Endothelial cell of umbilical vein (primary cell): ENCODE measurements at regions not wholly inside any gene's neighbourhood (a gene's known extent, or its start where the extent isn't known, plus 50 kb on each side); places are given as distances from the start of the nearest gene placed in this dataset.

Experiments used
- BruUV-seq: library from RNA; stranded (reverse); fragments of 400-500 nt; replicated peaks from 2 replicates; lab custom pipeline; 2021; lab: Mats Ljungman, UMichigan
- CTCF ChIA-PET: fragments of 300-600, 350-600 bp; sonication (Branson Sonifier 250); formaldehyde crosslinking; loops from one replicate; lab custom pipeline; 2021; ENCODE audit warnings: antibody characterized with exemption, inconsistent platforms; lab: Charles Lee
- POLR2A ChIA-PET: fragments of 300-600, 350-600 bp; sonication (Branson Sonifier 250); formaldehyde crosslinking; loops from one replicate; lab custom pipeline; 2021; ENCODE audit warnings: antibody characterized with exemption, inconsistent platforms; lab: Charles Lee
- DNase-seq: peaks from one replicate; pipeline ENCODE4 v3.0.0-alpha.2; 2011; ENCODE audit warnings: low read depth, low spot score
- FAIRE-seq: peaks from 2 replicates; lab custom pipeline; 2011; peaks lifted over from hg19 to GRCh38; lab: Jason Lieb, UNC
- H2AFZ ChIP-seq: 2 replicates; pipeline ENCODE4 v1.6.0; 2012; ENCODE audit warnings: low read depth, low read length, control low read depth, inconsistent platforms
- H3K27ac ChIP-seq: 2 replicates; pipeline ENCODE4 v1.5.1; 2011; ENCODE audit warnings: low read depth, mild to moderate bottlenecking, control low read depth, low read length, moderate library complexity; ENCODE audit not compliant: insufficient read depth
- H3K27me3 ChIP-seq, 2 experiments: 2 replicates each; pipeline versions ENCODE4 v1.6.0 to v1.6.1; 2011; ENCODE audit warnings: low read length in 2 of 2, mixed read lengths in 1 of 2; ENCODE audit not compliant: control insufficient read depth in 2 of 2, insufficient read depth in 2 of 2
- H3K36me3 ChIP-seq, 2 experiments: 2 replicates in 1 of 2; 3 replicates in 1 of 2; pipeline ENCODE4 v1.5.1; 2011; ENCODE audit warnings: low read length in 2 of 2, mild to moderate bottlenecking in 1 of 2, moderate library complexity in 1 of 2; ENCODE audit not compliant: control insufficient read depth in 2 of 2, insufficient read depth in 2 of 2; ENCODE audit errors: extremely low read depth in 1 of 2
- H3K4me1 ChIP-seq: 3 replicates; pipeline ENCODE4 v1.5.1; 2011; ENCODE audit warnings: mild to moderate bottlenecking, low read length; ENCODE audit not compliant: control insufficient read depth, insufficient read depth; ENCODE audit errors: extremely low read depth
- H3K4me2 ChIP-seq: 2 replicates; pipeline ENCODE4 v1.6.1; 2011; ENCODE audit warnings: low read length, control low read depth, mixed read lengths; ENCODE audit not compliant: insufficient read depth
- H3K4me3 ChIP-seq, 3 experiments: fragments of 200-600 bp in 1 of 3; sonication (generic), shearing (Covaris generic) in 1 of 3; replicated peaks in 1 of 3; 2 replicates each; pipeline ENCODE4 v1.5.1; 2011 to 2016; ENCODE audit warnings: control low read depth in 3 of 3, low read length in 3 of 3, mild to moderate bottlenecking in 2 of 3, inconsistent platforms in 1 of 3, low read depth in 1 of 3, moderate library complexity in 1 of 3; ENCODE audit not compliant: insufficient read depth in 1 of 3
- H3K79me2 ChIP-seq: 2 replicates; pipeline ENCODE4 v1.6.0; 2012; ENCODE audit warnings: low read length, inconsistent platforms; ENCODE audit not compliant: control insufficient read depth, insufficient read depth
- H3K9ac ChIP-seq: replicated peaks from 2 replicates; pipeline ENCODE3; 2011; ENCODE audit warnings: low read length, control low read depth; ENCODE audit not compliant: insufficient read depth; ENCODE audit errors: extremely low read depth
- H3K9me1 ChIP-seq: replicated peaks from 3 replicates; pipeline ENCODE4 v1.6.0; 2011; ENCODE audit warnings: mild to moderate bottlenecking, low read length; ENCODE audit not compliant: control insufficient read depth, insufficient read depth; ENCODE audit errors: extremely low read depth
- H3K9me3 ChIP-seq: replicated peaks from 2 replicates; pipeline ENCODE4 v1.5.1; 2012; ENCODE audit warnings: low read length, inconsistent platforms; ENCODE audit not compliant: control insufficient read depth, insufficient read depth
- H4K20me1 ChIP-seq: replicated peaks from 2 replicates; pipeline ENCODE3; 2011; ENCODE audit warnings: mild to moderate bottlenecking, low read length; ENCODE audit not compliant: control insufficient read depth, insufficient read depth; ENCODE audit errors: extremely low read depth
- CTCF ChIP-seq, 2 donors: IDR thresholded peaks; 1 replicate in 1 of 2; 2 replicates in 1 of 2; pipeline ENCODE4 v1.5.1; 2011; ENCODE audit warnings: low read length in 2 of 2, mild to moderate bottlenecking in 2 of 2, moderate library complexity in 2 of 2, control low read depth in 1 of 2, inconsistent platforms in 1 of 2, low read depth in 1 of 2; ENCODE audit not compliant: insufficient read depth in 1 of 2; ENCODE audit errors: extremely low read depth in 1 of 2
- EZH2 ChIP-seq: IDR thresholded peaks from 2 replicates; pipeline ENCODE4 v1.6.1; 2012; ENCODE audit warnings: borderline replicate concordance, low read depth, mild to moderate bottlenecking, moderate library complexity, low read length, inconsistent platforms; ENCODE audit not compliant: severe bottlenecking
- FOS ChIP-seq: IDR thresholded peaks from 2 replicates; pipeline ENCODE4 v1.6.1; 2011; ENCODE audit warnings: mild to moderate bottlenecking, low read length, moderate library complexity, borderline replicate concordance; ENCODE audit not compliant: insufficient read depth
- GATA2 ChIP-seq: IDR thresholded peaks from 2 replicates; pipeline ENCODE4 v1.7.0; 2011; ENCODE audit warnings: low read depth, mild to moderate bottlenecking, moderate library complexity, mixed read lengths, low read length; ENCODE audit not compliant: insufficient read length, insufficient read depth
- JUN ChIP-seq: IDR thresholded peaks from 2 replicates; pipeline ENCODE4 v1.6.1; 2011; ENCODE audit warnings: borderline replicate concordance, low read depth; ENCODE audit not compliant: insufficient read length, insufficient read depth
- MYC ChIP-seq: IDR thresholded peaks from one replicate; pipeline ENCODE4 v1.6.1; 2011; ENCODE audit warnings: mild to moderate bottlenecking, low read depth, low read length
- POLR2A ChIP-seq: IDR thresholded peaks from 2 replicates; pipeline ENCODE4 v1.6.1; 2012; ENCODE audit warnings: low read depth, mild to moderate bottlenecking, control low read depth, low read length
- POLR2AphosphoS5 ChIP-seq: IDR thresholded peaks from 2 replicates; pipeline ENCODE4 v1.6.1; 2012; ENCODE audit warnings: low read depth, mild to moderate bottlenecking, control low read depth, low read length, moderate library complexity; ENCODE audit not compliant: insufficient read depth
- dilution Hi-C: fragments of 300-500 bp; cut with MboI; formaldehyde crosslinking; loops from one replicate; pipeline ENCODE4 v1.15.0; 2019; ENCODE audit warnings: low sequenced_read_pairs; ENCODE audit not compliant: extremely low pct_ligation_motif_present
- intact Hi-C: fragments of 100-400 bp; cut with micrococcal nuclease; formaldehyde crosslinking; loops from one replicate; pipeline ENCODE4 v1.10.0; 2022
- TF ChIP-seq, protein P1 (sequence below): IDR thresholded peaks from 2 replicates; pipeline ENCODE4 v1.6.1; 2011; ENCODE audit not compliant: insufficient read depth, insufficient read length

DNA sequence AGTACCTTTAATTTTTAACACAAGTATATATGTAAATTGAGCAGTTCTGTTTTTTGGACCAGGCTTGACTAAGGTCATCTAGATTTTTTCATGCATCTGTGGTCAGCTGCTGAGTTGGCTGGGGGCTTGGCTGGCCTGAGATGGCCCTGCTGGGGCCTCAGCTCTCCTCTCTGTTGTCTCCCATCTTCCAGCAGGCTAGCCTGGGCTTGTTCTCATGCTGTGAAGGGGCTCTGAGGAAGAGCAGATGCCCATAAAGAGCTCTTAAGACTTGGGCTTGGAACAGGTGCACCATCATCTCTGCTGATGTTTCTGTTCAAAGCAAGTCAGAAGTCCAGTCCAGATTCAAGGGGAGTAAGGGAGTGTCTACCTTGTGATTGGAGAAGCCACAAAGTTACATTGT, 51.2 kb upstream of the TNR start:
- TF ChIP-seq JUN: no peak
- no peak for TF ChIP-seq FOS
- TF ChIP-seq POLR2AphosphoS5: no peak
- no peak for TF ChIP-seq EZH2
- TF ChIP-seq POLR2A: no peak
- TF ChIP-seq, protein P1, sequence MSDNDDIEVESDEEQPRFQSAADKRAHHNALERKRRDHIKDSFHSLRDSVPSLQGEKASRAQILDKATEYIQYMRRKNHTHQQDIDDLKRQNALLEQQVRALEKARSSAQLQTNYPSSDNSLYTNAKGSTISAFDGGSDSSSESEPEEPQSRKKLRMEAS: no peak
- TF ChIP-seq CTCF (IDR thresholded peaks at IDR 0.05; ENCODE audit: extremely low read depth in 1 of 2, insufficient read depth in 1 of 2, low read depth in 1 of 2, low read length in 2 of 2): no peak
- no peak for TF ChIP-seq GATA2
- TF ChIP-seq MYC: no peak
- no peaks in the 10 kb centered on the region for H3K4me1 ChIP-seq
- no peak overlapping the region for H3K27ac ChIP-seq
- H3K27me3 ChIP-seq: peaks cover 1 to 2% of the 10 kb centered on the region in 2 experiments
- intact Hi-C loops (no loop called here), dilution Hi-C loops (no loop called here)
- no peak overlapping the region for H3K4me3 ChIP-seq
- ChIA-PET CTCF (no interaction called here), POLR2A (no interaction called here)
- no peak overlapping the region for H2AFZ ChIP-seq
- DNase-seq (no peak), FAIRE-seq (no peak)
- no peak overlapping the region for H3K9ac ChIP-seq
- H4K20me1 ChIP-seq: no peaks in the 10 kb centered on the region
- H3K9me3 ChIP-seq: no peaks in the 10 kb centered on the region
- no peaks in the 10 kb centered on the region for H3K79me2 ChIP-seq
- no TSS peak for BruUV-seq
- H3K4me2 ChIP-seq: no peak overlapping the region
- H3K9me1 ChIP-seq: no peaks in the 10 kb centered on the region
- no peaks in the 10 kb centered on the region for H3K36me3 ChIP-seq
